ENCODE measurements at regions not wholly inside any gene's neighbourhood (a gene's known extent, or its start where the extent isn't known, plus 50 kb on each side); places are given as distances from the start of the nearest gene placed in this dataset.

DNA sequence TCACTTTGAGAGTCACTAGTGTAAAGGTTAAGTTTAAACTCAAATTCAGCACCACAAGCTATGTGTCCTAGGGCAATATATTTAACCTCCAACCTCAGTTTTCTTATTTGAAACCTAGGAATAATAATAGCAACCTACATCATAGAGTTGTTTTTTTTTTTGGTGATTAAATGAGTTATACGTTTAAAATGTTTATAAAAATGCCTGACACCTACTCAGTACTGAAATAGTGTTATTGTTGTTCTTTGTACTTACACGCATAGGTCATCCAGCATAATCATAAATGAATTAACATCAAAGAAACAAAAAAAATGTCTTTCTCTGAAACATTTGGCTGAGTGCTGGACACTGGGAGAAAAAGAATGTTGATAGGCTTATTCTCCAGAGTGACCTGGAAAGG is 266.8 kb upstream of the PRMT6 start:
- TF ChIP-seq, protein P1, sequence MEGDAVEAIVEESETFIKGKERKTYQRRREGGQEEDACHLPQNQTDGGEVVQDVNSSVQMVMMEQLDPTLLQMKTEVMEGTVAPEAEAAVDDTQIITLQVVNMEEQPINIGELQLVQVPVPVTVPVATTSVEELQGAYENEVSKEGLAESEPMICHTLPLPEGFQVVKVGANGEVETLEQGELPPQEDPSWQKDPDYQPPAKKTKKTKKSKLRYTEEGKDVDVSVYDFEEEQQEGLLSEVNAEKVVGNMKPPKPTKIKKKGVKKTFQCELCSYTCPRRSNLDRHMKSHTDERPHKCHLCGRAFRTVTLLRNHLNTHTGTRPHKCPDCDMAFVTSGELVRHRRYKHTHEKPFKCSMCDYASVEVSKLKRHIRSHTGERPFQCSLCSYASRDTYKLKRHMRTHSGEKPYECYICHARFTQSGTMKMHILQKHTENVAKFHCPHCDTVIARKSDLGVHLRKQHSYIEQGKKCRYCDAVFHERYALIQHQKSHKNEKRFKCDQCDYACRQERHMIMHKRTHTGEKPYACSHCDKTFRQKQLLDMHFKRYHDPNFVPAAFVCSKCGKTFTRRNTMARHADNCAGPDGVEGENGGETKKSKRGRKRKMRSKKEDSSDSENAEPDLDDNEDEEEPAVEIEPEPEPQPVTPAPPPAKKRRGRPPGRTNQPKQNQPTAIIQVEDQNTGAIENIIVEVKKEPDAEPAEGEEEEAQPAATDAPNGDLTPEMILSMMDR (IDR thresholded peaks at IDR 0.05): no peak
- no peak for TF ChIP-seq EZH2 (IDR thresholded peaks at IDR 0.05; ENCODE audit: borderline replicate concordance, insufficient read depth, low read depth, low read length, poor library complexity, severe bottlenecking)
